Testis (tissue), 2 donors: ENCODE measurements at regions not wholly inside any gene's neighbourhood (a gene's known extent, or its start where the extent isn't known, plus 50 kb on each side); places are given as distances from the start of the nearest gene placed in this dataset.

Experiments used
- POLR2A ChIP-seq: fragments of 450-650 bp; IDR thresholded peaks from one replicate; pipeline ENCODE4 v1.6.1; 2017; ENCODE audit warnings: antibody characterized with exemption, mild to moderate bottlenecking, moderate library complexity
- TF ChIP-seq, protein P1 (sequence below), 3 experiments: fragments of 450-650 bp in 2 of 3; fragments of 200-600 bp in 1 of 3; sonication (generic) in 1 of 3; IDR thresholded peaks; one replicate each; pipeline ENCODE4 v1.5.1; 2016 to 2019; ENCODE audit warnings: antibody characterized with exemption in 3 of 3, mild to moderate bottlenecking in 2 of 3, moderate library complexity in 1 of 3

GRCh38 chr2:136402281-136402680 is 284.3 kb upstream of the CXCR4 start:
- TF ChIP-seq, protein P1, sequence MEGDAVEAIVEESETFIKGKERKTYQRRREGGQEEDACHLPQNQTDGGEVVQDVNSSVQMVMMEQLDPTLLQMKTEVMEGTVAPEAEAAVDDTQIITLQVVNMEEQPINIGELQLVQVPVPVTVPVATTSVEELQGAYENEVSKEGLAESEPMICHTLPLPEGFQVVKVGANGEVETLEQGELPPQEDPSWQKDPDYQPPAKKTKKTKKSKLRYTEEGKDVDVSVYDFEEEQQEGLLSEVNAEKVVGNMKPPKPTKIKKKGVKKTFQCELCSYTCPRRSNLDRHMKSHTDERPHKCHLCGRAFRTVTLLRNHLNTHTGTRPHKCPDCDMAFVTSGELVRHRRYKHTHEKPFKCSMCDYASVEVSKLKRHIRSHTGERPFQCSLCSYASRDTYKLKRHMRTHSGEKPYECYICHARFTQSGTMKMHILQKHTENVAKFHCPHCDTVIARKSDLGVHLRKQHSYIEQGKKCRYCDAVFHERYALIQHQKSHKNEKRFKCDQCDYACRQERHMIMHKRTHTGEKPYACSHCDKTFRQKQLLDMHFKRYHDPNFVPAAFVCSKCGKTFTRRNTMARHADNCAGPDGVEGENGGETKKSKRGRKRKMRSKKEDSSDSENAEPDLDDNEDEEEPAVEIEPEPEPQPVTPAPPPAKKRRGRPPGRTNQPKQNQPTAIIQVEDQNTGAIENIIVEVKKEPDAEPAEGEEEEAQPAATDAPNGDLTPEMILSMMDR (IDR thresholded peaks at IDR 0.05): no peak
- TF ChIP-seq POLR2A: no peak
